Liver (tissue), 8 donors: ENCODE measurements at regions not wholly inside any gene's neighbourhood (a gene's known extent, or its start where the extent isn't known, plus 50 kb on each side); places are given as distances from the start of the nearest gene placed in this dataset.

Experiments
- DNase-seq: peaks from one replicate; pipeline ENCODE4 v3.0.0-alpha.2; 2017; ENCODE audit warnings: low spot score
- H3K27ac ChIP-seq, 2 donors: one replicate each; pipeline ENCODE4 v1.7.0; 2013; ENCODE audit warnings: inconsistent platforms in 2 of 2, low read length in 2 of 2, control low read depth in 1 of 2, low read depth in 1 of 2, mild to moderate bottlenecking in 1 of 2
- H3K27me3 ChIP-seq, 4 donors: one replicate each; pipeline versions ENCODE4 v1.6.1 to v1.7.0; 2013; ENCODE audit warnings: low read length in 3 of 4, inconsistent platforms in 1 of 4, mild to moderate bottlenecking in 1 of 4, moderate library complexity in 1 of 4; ENCODE audit not compliant: control insufficient read depth in 4 of 4, insufficient read depth in 4 of 4
- H3K36me3 ChIP-seq, 4 donors: one replicate each; pipeline versions ENCODE4 v1.6.1 to v1.7.0; 2013; ENCODE audit warnings: low read length in 3 of 4, mild to moderate bottlenecking in 3 of 4, low read depth in 1 of 4, moderate library complexity in 1 of 4; ENCODE audit not compliant: control insufficient read depth in 4 of 4, insufficient read depth in 3 of 4
- H3K4me1 ChIP-seq, 4 donors: one replicate each; pipeline versions ENCODE4 v1.6.1 to v1.7.0; 2013; ENCODE audit warnings: low read length in 3 of 4, mild to moderate bottlenecking in 3 of 4, moderate library complexity in 1 of 4; ENCODE audit not compliant: control insufficient read depth in 4 of 4, insufficient read depth in 4 of 4
- H3K4me3 ChIP-seq, 3 donors: one replicate each; pipeline versions ENCODE4 v1.6.1 to v1.7.0; 2013; ENCODE audit warnings: low read length in 3 of 3, control low read depth in 1 of 3, low read depth in 1 of 3, mild to moderate bottlenecking in 1 of 3
- H3K9ac ChIP-seq, 2 donors: one replicate each; pipeline ENCODE4 v1.7.0; 2013; ENCODE audit warnings: low read length in 2 of 2, mild to moderate bottlenecking in 2 of 2, moderate library complexity in 2 of 2, control low read depth in 1 of 2, low read depth in 1 of 2
- H3K9me3 ChIP-seq, 4 donors: one replicate each; pipeline versions ENCODE4 v1.6.1 to v1.7.0; 2013; ENCODE audit warnings: low read length in 3 of 4; ENCODE audit not compliant: control insufficient read depth in 4 of 4
- ATF3 ChIP-seq: IDR thresholded peaks from 2 replicates; pipeline ENCODE4 v1.6.1; 2016; ENCODE audit warnings: antibody characterized with exemption
- EGR1 ChIP-seq, 2 donors: IDR thresholded peaks; 2 replicates each; pipeline ENCODE4 v1.6.1; 2016 to 2018; ENCODE audit warnings: antibody characterized with exemption in 2 of 2, low read depth in 2 of 2
- FOXA2 ChIP-seq: IDR thresholded peaks from 2 replicates; pipeline ENCODE4 v1.6.1; 2016; ENCODE audit warnings: antibody characterized with exemption
- GABPA ChIP-seq, 2 donors: IDR thresholded peaks in 1 of 2; conservative IDR thresholded peaks in 1 of 2; 2 replicates each; pipeline ENCODE4 v1.6.1; 2016; ENCODE audit warnings: antibody characterized with exemption in 2 of 2, mild to moderate bottlenecking in 1 of 2, moderate library complexity in 1 of 2
- HNF4A ChIP-seq, 2 donors: conservative IDR thresholded peaks; 2 replicates each; pipeline ENCODE4 v1.6.1; 2016; ENCODE audit warnings: antibody characterized with exemption in 2 of 2, mild to moderate bottlenecking in 2 of 2
- HNF4G ChIP-seq: IDR thresholded peaks from 2 replicates; pipeline ENCODE4 v1.6.1; 2016; ENCODE audit warnings: antibody characterized with exemption
- JUND ChIP-seq, 2 donors: IDR thresholded peaks; 2 replicates each; pipeline ENCODE4 v1.6.1; 2016; ENCODE audit warnings: antibody characterized with exemption in 2 of 2
- NR2F2 ChIP-seq: IDR thresholded peaks from 2 replicates; pipeline ENCODE4 v1.6.1; 2016; ENCODE audit warnings: antibody characterized with exemption
- RAD21 ChIP-seq, 2 donors: IDR thresholded peaks; 2 replicates each; pipeline ENCODE4 v1.6.1; 2016; ENCODE audit warnings: antibody characterized with exemption in 2 of 2, mild to moderate bottlenecking in 2 of 2
- SP1 ChIP-seq: IDR thresholded peaks from 2 replicates; pipeline ENCODE4 v1.6.1; 2018; ENCODE audit warnings: antibody characterized with exemption, mild to moderate bottlenecking
- TAF1 ChIP-seq: conservative IDR thresholded peaks from 2 replicates; pipeline ENCODE4 v1.6.1; 2016; ENCODE audit warnings: antibody characterized with exemption, mild to moderate bottlenecking
- YY1 ChIP-seq: IDR thresholded peaks from 2 replicates; pipeline ENCODE4 v1.6.1; 2016; ENCODE audit warnings: antibody characterized with exemption, mild to moderate bottlenecking
- ZBTB33 ChIP-seq: IDR thresholded peaks from 2 replicates; pipeline ENCODE4 v1.6.1; 2016; ENCODE audit warnings: antibody characterized with exemption
- WGBS: extraction: QIAGEN DNeasy Blood & Tissue Kit; methylation state at CpG from one replicate; pipeline ENCODE4 v1.1.7; 2013; 5-methylcytosine and 5-hydroxymethylcytosine counted together
- TF ChIP-seq, protein P1 (sequence below): IDR thresholded peaks from 2 replicates; pipeline ENCODE4 v1.6.1; 2016; ENCODE audit warnings: antibody characterized with exemption
- TF ChIP-seq, protein P2 (sequence below): fragments of 150-350 bp; IDR thresholded peaks from 2 replicates; pipeline ENCODE4 v1.5.1; 2017; ENCODE audit warnings: improper control_type of control experiment, low read depth, low read length; ENCODE audit not compliant: missing input control
- donor health status: healthy.
- donor health status: healthy.
- donor health status: healthy.
- donor health status: healthy.
- donor health status: healthy.

DNA sequence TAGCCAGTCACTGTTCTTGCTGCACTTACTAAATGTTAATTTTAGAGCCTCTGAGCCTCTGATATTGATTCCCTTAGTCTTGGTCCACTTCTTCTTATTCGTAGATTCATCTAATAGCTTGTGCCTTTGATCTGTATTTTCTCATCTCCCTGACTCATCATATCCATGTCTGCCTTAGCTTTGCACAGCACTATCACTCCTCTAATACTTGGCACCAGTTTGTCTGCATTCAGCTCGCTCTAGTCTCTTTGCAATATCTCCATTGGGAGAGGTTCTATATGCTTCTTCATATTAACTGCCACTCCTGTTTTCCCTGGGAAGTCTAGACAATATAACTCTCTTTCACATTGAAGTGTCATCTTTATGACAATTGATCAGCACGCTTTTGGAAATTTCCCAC, 68.5 kb upstream of the CSRP2 start:
- DNase-seq: no peak
- H3K4me1 ChIP-seq: no peaks in the 10 kb centered on the region
- no peak overlapping the region for H3K27ac ChIP-seq
- no peak overlapping the region for H3K9ac ChIP-seq
- H3K9me3 ChIP-seq: no peaks in the 10 kb centered on the region
- 77% methylated on average over 3 of the region's 3 CpGs for WGBS
- peaks cover 0 to 3% (median 0%) of the 10 kb centered on the region in 4 donors for H3K27me3 ChIP-seq
- no peaks in the 10 kb centered on the region for H3K36me3 ChIP-seq
- TF ChIP-seq, protein P1, sequence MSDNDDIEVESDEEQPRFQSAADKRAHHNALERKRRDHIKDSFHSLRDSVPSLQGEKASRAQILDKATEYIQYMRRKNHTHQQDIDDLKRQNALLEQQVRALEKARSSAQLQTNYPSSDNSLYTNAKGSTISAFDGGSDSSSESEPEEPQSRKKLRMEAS: no peak
- TF ChIP-seq YY1: no peak
- no peak for TF ChIP-seq RAD21 (IDR thresholded peaks at IDR 0.05)
- TF ChIP-seq, protein P2, sequence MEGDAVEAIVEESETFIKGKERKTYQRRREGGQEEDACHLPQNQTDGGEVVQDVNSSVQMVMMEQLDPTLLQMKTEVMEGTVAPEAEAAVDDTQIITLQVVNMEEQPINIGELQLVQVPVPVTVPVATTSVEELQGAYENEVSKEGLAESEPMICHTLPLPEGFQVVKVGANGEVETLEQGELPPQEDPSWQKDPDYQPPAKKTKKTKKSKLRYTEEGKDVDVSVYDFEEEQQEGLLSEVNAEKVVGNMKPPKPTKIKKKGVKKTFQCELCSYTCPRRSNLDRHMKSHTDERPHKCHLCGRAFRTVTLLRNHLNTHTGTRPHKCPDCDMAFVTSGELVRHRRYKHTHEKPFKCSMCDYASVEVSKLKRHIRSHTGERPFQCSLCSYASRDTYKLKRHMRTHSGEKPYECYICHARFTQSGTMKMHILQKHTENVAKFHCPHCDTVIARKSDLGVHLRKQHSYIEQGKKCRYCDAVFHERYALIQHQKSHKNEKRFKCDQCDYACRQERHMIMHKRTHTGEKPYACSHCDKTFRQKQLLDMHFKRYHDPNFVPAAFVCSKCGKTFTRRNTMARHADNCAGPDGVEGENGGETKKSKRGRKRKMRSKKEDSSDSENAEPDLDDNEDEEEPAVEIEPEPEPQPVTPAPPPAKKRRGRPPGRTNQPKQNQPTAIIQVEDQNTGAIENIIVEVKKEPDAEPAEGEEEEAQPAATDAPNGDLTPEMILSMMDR: no peak
- no peak for TF ChIP-seq FOXA2
- TF ChIP-seq ZBTB33: no peak
- TF ChIP-seq TAF1: no peak
- TF ChIP-seq HNF4A (conservative IDR thresholded peaks at IDR 0.05): no peak
- TF ChIP-seq EGR1 (IDR thresholded peaks at IDR 0.05; ENCODE audit: low read depth in 2 of 2): no peak
- TF ChIP-seq GABPA (IDR thresholded peaks at IDR 0.05 in 1 of 2, conservative IDR thresholded peaks at IDR 0.05 in 1 of 2): no peak
- TF ChIP-seq JUND (IDR thresholded peaks at IDR 0.05): no peak
- no peak for TF ChIP-seq ATF3
- no peak for TF ChIP-seq SP1
- no peak for TF ChIP-seq NR2F2
- no peak for TF ChIP-seq HNF4G
- no peak overlapping the region for H3K4me3 ChIP-seq

DNA sequence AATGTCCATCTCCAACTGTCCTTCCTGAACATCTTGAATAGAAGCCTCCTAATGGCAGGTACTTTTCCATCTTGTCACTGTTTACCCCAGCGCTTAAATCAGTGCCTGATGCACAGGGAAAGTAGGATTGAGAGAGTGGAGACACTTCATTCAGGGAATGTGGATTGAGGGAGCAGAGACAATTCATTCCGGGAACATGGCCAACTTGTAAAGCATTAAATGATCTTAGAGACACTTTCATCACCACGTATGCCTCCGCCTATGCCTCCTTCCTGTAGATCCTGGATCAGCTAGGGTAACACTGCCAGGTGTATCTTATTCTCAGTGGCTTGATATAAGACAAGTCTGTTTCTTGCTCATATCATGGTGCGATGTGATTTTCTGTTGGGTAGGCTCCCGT, 67.6 kb upstream of the CSRP2 start:
- H3K27ac ChIP-seq: no peak overlapping the region
- no peaks in the 10 kb centered on the region for H3K36me3 ChIP-seq
- H3K9ac ChIP-seq: no peak overlapping the region
- H3K4me1 ChIP-seq: no peaks in the 10 kb centered on the region
- H3K4me3 ChIP-seq: no peak overlapping the region
- no peak for TF ChIP-seq ZBTB33
- H3K9me3 ChIP-seq: no peaks in the 10 kb centered on the region
- DNase-seq: no peak
- peaks cover 0 to 3% (median 0%) of the 10 kb centered on the region in 4 donors for H3K27me3 ChIP-seq
- 88% methylated on average over 6 of the region's 6 CpGs for WGBS
